Large intestine (tissue), 3 donors: ENCODE measurements at regions not wholly inside any gene's neighbourhood (a gene's known extent, or its start where the extent isn't known, plus 50 kb on each side); places are given as distances from the start of the nearest gene placed in this dataset.

ENCODE experiments used
- DNase-seq, 2 donors: peaks; one replicate each; pipeline versions ENCODE4 v3.0.0 to v3.0.0-alpha.2; 2013
- H3K27ac ChIP-seq: one replicate; pipeline ENCODE4 v1.5.1; 2013; ENCODE audit warnings: low read length
- H3K27me3 ChIP-seq: 2 replicates; pipeline ENCODE4 v1.6.1; 2013; ENCODE audit warnings: low read length; ENCODE audit not compliant: control insufficient read depth, insufficient read depth
- H3K36me3 ChIP-seq: 2 replicates; pipeline ENCODE4 v1.6.1; 2013; ENCODE audit warnings: low read length; ENCODE audit not compliant: control insufficient read depth, insufficient read depth
- H3K4me1 ChIP-seq: one replicate; pipeline ENCODE4 v1.6.1; 2013; ENCODE audit warnings: low read length; ENCODE audit not compliant: control insufficient read depth, insufficient read depth
- H3K4me3 ChIP-seq: one replicate; pipeline ENCODE4 v1.5.1; 2013; ENCODE audit warnings: low read length
- H3K9me3 ChIP-seq: one replicate; pipeline ENCODE4 v1.6.1; 2013; ENCODE audit warnings: mild to moderate bottlenecking, low read depth, low read length, moderate library complexity; ENCODE audit not compliant: control insufficient read depth
- WGBS: methylation state at CpG from one replicate; pipeline ENCODE4 v1.1.5; 2013; ENCODE audit warnings: low lambda C conversion rate; ENCODE audit not compliant: insufficient coverage; 5-methylcytosine and 5-hydroxymethylcytosine counted together

DNA sequence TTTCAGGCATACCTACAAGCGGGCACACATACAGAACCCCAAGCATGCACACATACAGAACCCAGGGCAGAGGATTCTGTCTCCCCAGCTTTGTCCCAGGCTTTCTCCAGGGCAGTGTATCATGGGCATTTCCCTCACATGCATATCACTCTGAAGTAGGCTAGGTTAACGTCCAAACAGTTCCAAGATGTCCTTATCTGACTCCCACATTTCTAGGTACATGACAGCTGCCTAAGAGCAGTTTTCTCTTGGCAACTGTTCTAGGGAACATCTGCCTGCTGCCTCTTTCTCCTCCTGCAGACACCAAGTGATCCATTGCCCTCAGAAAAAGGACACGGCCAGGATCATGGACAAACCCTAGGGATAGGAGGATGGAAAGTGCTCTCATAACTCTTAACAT, 84.9 kb upstream of the NR3C1 start:
- no peaks in the 10 kb centered on the region for H3K36me3 ChIP-seq
- H3K9me3 ChIP-seq, result no peaks in the 10 kb centered on the region
- no peak overlapping the region for H3K27ac ChIP-seq
- H3K4me1 ChIP-seq, result no peaks in the 10 kb centered on the region
- H3K4me3 ChIP-seq, result no peak overlapping the region
- WGBS, result no CpG with 5 or more reads among the region's 3 CpGs
- H3K27me3 ChIP-seq, result no peaks in the 10 kb centered on the region
- no peak for DNase-seq

DNA sequence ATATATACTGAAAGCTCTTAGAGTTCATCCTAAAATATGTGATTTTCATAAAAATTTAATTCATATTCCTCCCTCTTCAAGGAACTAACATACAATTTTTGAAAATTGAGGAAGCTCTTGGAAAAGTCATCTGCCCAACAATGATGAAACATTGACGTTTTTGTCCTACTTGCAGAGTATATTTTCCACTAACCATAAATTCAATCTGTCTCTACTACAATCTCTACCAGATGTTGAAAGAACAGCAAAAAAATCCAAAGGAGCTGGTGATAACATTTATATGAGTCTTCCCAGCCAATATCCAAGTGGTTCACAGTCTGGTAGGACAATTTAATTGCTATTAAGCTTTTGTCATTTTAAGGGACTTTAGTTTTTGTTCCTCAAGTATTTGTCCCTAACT, 81.1 kb upstream of the NR3C1 start:
- Histone ChIP-seq H3K4me3 (no peak overlapping the region), H3K27me3 (no peaks in the 10 kb centered on the region), H3K4me1 (peaks cover 7% of the 10 kb centered on the region), H3K9me3 (no peaks in the 10 kb centered on the region), H3K27ac (no peak overlapping the region), H3K36me3 (no peaks in the 10 kb centered on the region)
- WGBS, result no CpG with 5 or more reads among the region's 1 CpG
- DNase-seq, result no peak

DNA sequence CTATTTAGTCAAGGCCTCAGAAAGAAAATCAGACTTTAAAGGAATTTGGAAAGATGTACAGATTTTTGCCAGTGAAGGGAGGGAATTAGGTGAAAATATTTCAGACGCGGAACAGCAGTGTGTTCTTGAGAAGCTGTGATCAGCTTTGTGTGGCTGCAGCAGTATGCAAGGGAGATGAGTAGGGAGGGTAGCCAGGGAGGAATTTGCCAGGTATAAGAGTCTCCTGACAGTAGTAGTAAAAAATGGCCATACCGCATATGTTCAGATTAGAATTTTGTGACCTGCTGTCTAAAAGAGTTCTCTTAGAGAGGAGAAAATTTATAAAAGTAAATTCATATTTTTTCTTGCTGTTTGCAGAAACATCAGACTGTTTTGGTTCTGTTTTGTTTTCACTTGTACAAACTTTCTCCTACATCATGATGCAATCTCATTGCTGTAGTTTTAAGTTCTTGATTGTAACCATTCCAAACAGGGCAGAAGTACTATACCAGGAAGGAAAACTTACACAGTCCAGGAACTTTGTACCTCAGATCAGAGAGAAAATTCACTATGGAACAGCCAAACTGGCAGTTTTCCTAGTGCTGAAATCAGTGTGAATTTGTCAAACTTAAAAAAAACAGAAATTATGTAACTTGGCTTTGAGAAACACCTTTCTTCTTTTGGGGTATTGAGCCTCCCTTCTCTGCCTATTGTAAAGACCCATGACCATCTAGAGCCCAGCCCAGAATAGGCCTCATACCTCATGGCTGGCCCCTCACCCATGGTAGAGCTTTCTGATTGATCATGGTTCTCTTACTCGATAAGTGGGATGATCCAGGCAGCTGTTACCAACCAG, 78.4 kb upstream of the NR3C1 start:
- WGBS, result 100% methylated on average over 2 of the region's 4 CpGs
- peak; percentile 31 to 69 for DNase-seq
- H3K4me3 ChIP-seq, result no peak overlapping the region

DNA sequence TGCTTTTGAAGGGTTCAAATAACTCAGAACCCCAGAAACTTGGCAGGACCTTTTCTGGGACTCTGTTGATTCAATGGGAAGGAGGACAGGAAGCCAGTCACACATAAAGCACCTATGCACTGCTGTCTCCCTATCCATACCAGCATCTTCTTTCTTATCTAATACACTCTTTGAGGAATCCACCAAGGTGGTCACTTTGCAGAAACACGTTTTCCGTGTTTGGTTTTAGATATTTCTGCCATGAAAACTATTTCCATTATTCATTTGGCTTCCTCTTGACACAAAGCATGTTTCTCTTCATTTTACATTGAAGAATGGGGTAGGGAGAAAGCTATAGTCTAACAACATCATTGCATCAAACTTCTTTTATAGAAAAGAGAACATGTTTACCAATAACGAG, 76.5 kb upstream of the NR3C1 start:
- H3K4me1 ChIP-seq, result peaks cover 7% of the 10 kb centered on the region
- H3K27ac ChIP-seq, result no peak overlapping the region
- DNase-seq, result no peak
- H3K4me3 ChIP-seq, result no peak overlapping the region
- 96% methylated on average over 3 of the region's 3 CpGs for WGBS
- H3K36me3 ChIP-seq, result no peaks in the 10 kb centered on the region
- H3K27me3 ChIP-seq, result no peaks in the 10 kb centered on the region
- no peaks in the 10 kb centered on the region for H3K9me3 ChIP-seq

More for the DNA sequence above, 78.4 kb upstream of the NR3C1 start:
- Histone ChIP-seq H3K27me3 (no peaks in the 10 kb centered on the region), H3K4me1 (peaks cover 7% of the 10 kb centered on the region), H3K27ac (no peak overlapping the region), H3K36me3 (no peaks in the 10 kb centered on the region), H3K9me3 (no peaks in the 10 kb centered on the region)

DNA sequence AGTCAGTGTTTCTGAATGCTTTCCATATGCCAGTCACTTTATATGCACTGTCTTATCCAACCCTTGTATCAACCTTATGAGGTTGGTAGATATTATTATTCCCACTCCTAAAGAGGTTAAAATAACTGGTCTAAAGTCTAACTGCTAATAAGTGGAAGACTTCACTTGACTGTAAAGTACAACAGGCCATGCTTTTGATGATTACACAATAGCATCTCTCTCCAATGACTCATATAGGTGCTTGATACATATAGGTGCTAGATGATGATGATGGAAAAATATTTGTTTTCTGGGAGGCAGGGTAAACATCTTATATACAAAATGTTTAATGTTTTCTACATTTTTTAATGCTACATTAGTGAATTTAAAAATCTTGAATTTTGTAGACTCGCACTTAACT, 75.9 kb upstream of the NR3C1 start:
- Histone ChIP-seq H3K9me3 (no peaks in the 10 kb centered on the region), H3K36me3 (no peaks in the 10 kb centered on the region), H3K27ac (no peak overlapping the region), H3K27me3 (no peaks in the 10 kb centered on the region), H3K4me3 (no peak overlapping the region), H3K4me1 (peaks cover 7% of the 10 kb centered on the region)
- 100% methylated on average over 1 of the region's 1 CpG for WGBS
- peak; percentile 9 to 46 for DNase-seq

DNA sequence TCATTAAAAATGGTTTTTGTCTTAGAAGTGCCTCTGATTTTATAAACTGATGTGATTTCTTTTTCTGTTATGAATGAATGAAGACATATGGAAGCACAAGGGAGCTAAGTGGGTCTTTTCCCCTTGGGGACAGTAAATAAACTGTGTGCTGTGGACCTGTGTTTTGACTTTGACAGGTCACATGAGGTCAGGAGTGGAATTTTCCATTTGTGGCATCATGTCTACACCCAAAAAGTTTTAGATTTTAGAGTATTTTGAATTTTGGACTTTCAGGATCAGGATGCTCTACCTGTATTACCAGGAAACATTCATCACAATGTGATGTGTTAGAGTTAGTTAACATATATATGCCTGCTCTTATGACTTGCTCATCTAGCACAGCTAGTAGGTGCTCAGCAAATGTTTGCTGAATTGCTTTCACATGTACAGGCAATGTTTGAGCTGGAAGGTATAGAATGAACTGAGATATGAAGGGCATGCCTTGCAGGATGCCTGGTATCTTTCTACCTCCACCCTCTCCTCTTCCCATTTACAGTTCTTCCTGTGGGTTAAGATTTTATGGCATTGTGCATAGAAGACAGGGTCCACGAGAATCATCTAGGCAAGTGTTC, 73.2 kb upstream of the NR3C1 start:
- Histone ChIP-seq H3K36me3 (no peaks in the 10 kb centered on the region), H3K27me3 (no peaks in the 10 kb centered on the region), H3K27ac (no peak overlapping the region), H3K4me1 (peaks cover 3% of the 10 kb centered on the region), H3K9me3 (no peaks in the 10 kb centered on the region), H3K4me3 (no peak overlapping the region)
- DNase-seq, result no peak
- WGBS, result no CpG with 5 or more reads among the region's 1 CpG

DNA sequence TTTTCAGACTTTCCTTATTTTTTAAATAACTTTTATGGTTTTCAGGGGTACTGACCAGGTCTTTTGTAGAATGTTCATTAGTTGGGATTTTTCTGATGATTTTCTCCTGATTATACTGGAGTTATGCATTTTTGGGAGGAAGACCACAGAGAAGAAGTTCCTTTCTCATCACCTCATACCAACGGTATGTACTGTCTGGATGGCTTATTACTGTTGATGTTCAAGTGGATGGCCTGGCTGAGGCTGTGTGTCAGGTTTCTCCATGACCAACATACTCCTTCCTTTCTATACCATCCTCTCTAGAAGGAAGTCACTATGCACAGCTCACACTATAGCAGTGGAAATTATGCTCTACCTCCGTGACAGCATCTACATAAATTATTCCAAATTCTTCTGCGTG, 71.1 kb upstream of the NR3C1 start:
- Histone ChIP-seq H3K27me3 (no peaks in the 10 kb centered on the region), H3K36me3 (no peaks in the 10 kb centered on the region), H3K4me3 (no peak overlapping the region), H3K27ac (no peak overlapping the region), H3K4me1 (no peaks in the 10 kb centered on the region), H3K9me3 (no peaks in the 10 kb centered on the region)
- WGBS, result no CpG with 5 or more reads among the region's 3 CpGs
- no peak for DNase-seq

DNA sequence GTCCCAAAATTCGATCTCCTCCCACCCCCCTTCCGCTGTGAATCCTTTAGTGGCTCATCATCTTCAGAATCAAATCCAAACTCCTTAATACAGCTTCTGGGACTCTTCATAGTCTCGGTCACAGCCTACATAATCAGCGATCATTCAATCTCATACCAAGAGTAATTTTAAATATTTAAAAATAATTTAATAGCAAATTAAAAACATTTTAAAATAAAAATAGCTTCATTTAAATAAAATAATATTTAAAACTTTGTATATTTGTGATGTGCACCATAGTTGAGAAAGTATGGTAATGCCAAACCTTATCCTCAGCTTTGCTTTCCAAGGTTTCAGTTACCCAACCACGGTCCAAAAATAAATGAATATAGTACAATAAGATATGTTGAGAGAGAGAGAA, 70.0 kb upstream of the NR3C1 start:
- no peaks in the 10 kb centered on the region for H3K36me3 ChIP-seq
- no peaks in the 10 kb centered on the region for H3K9me3 ChIP-seq
- H3K27ac ChIP-seq, result no peak overlapping the region
- WGBS, result no CpG with 5 or more reads among the region's 5 CpGs
- no peaks in the 10 kb centered on the region for H3K27me3 ChIP-seq
- no peak overlapping the region for H3K4me3 ChIP-seq
- no peaks in the 10 kb centered on the region for H3K4me1 ChIP-seq
- DNase-seq, result no peak

DNA sequence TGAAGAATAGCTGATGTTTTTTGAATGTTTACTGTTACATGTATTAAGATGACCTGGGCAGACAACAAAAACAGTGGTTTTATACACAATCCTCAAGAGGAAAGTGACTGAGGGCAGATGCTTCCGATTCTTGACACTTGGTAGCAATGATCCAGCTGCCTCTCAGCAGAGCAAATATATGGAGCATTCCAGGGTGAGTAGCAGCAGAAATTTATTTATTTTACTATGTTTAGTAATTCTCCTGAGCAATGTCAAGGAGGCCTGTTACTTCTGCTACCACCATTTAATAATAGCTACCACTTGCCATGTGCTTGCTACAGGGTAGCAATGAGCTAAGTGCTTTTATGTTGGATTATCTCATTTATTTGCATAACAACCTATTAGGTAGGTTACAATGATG, 69.1 kb upstream of the NR3C1 start:
- Histone ChIP-seq H3K27ac (no peak overlapping the region), H3K4me3 (no peak overlapping the region), H3K4me1 (no peaks in the 10 kb centered on the region), H3K36me3 (no peaks in the 10 kb centered on the region), H3K27me3 (no peaks in the 10 kb centered on the region), H3K9me3 (no peaks in the 10 kb centered on the region)
- DNase-seq, result no peak
- WGBS, result 83% methylated on average over 1 of the region's 1 CpG

DNA sequence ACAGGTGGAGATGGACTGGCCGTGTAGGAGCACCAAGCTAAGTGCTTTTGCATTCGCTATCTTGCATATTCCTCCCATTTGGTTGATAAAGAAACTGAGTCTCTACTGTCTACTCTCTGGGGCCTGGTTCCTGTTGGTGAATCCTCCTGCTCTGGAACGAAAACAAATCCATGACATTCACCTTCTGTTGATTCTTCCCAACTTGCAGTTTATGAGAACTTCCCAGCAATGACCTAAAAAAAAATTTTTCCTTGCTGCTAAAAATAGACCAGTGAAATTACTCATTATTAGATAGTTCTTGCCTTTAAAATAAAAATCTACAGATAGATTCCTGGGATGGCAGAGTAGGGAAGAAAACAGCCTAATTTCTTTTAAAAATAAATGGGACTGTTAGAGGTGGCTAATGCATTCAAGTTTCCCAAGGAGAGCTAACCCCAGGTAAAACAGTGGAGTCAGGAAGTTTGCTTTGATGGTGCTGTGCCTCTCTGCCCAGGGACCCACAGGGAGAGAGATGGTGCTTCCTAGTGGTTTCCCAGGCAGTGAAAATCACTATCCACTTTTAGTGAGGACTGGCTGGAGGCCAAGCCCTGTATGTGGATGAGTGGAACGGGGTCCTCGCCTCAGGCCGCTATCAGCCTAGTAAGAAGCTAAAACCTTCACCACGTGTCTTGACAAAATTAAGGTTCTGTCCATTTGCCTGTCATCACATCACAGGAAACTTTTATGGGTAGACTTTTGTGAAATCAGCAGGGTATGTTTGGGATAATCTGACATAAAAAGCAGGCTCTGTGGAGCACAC, 68.4 kb upstream of the NR3C1 start:
- Histone ChIP-seq H3K27ac (no peak overlapping the region), H3K27me3 (no peaks in the 10 kb centered on the region), H3K4me3 (no peak overlapping the region), H3K36me3 (no peaks in the 10 kb centered on the region), H3K4me1 (no peaks in the 10 kb centered on the region), H3K9me3 (no peaks in the 10 kb centered on the region)
- WGBS, result 96% methylated on average over 4 of the region's 7 CpGs
- DNase-seq, result no peak
